PC-3 (cell line): ENCODE measurements at regions not wholly inside any gene's neighbourhood (a gene's known extent, or its start where the extent isn't known, plus 50 kb on each side); places are given as distances from the start of the nearest gene placed in this dataset.

ENCODE experiments used
- ATAC-seq: fragments of 200-7000 bp; cut with Tn5 transposase; 2 replicates; pipeline ENCODE4 v1.9.1; 2020; ENCODE audit warnings: mild to moderate bottlenecking, moderate library complexity
- BruUV-seq: library from RNA; stranded (reverse); fragments of 400-500 nt; replicated peaks from 2 replicates; lab custom pipeline; 2021; lab: Mats Ljungman, UMichigan
- CTCF ChIA-PET: fragments of 300-600 bp; sonication (Branson Sonifier 250); formaldehyde crosslinking; loops from one replicate; lab custom pipeline; 2022; ENCODE audit warnings: antibody characterized with exemption; lab: Charles Lee
- POLR2A ChIA-PET: fragments of 300-600 bp; sonication (Branson Sonifier 250); formaldehyde crosslinking; loops from one replicate; lab custom pipeline; 2022; ENCODE audit warnings: antibody characterized with exemption; ENCODE audit not compliant: unreplicated experiment; lab: Charles Lee
- DNase-seq: peaks from one replicate; pipeline ENCODE4 v3.0.0-alpha.2; 2015
- H2AFZ ChIP-seq: fragments of 300-600 bp; sonication (generic); 2 replicates; pipeline ENCODE4 v1.6.0; 2016; ENCODE audit warnings: antibody characterized with exemption, low read length
- H3F3A ChIP-seq: fragments of 300-600 bp; sonication (generic); one replicate; pipeline ENCODE4 v1.6.0; 2017; ENCODE audit warnings: antibody characterized with exemption, low read length, control low read depth, mild to moderate bottlenecking; ENCODE audit not compliant: unreplicated experiment
- H3K27ac ChIP-seq: fragments of 300-600 bp; sonication (generic); 2 replicates; pipeline ENCODE4 v1.5.1; 2016; ENCODE audit warnings: mild to moderate bottlenecking, low read length
- H3K27me3 ChIP-seq: fragments of 300-600 bp; sonication (generic); 2 replicates; pipeline ENCODE4 v1.6.1; 2016; ENCODE audit warnings: low read length, mixed read lengths
- H3K36me3 ChIP-seq: fragments of 300-600 bp; sonication (generic); 2 replicates; pipeline ENCODE4 v1.6.1; 2016; ENCODE audit warnings: low read depth, mixed run types, low read length, mixed read lengths
- H3K4me1 ChIP-seq: fragments of 300-600 bp; sonication (generic); 2 replicates; pipeline ENCODE4 v1.5.1; 2016; ENCODE audit warnings: low read length; ENCODE audit not compliant: insufficient read depth
- H3K4me2 ChIP-seq: fragments of 300-600 bp; sonication (generic); 2 replicates; pipeline ENCODE4 v1.6.0; 2016; ENCODE audit warnings: low read length
- H3K4me3 ChIP-seq: fragments of 300-600 bp; sonication (generic); 2 replicates; pipeline ENCODE4 v1.5.1; 2016; ENCODE audit warnings: mild to moderate bottlenecking, low read length, mixed read lengths
- H3K79me2 ChIP-seq: fragments of 300-600 bp; sonication (generic); 2 replicates; pipeline ENCODE4 v1.6.1; 2017; ENCODE audit warnings: low read length, mixed read lengths
- H3K9ac ChIP-seq: fragments of 300-600 bp; sonication (generic); 2 replicates; pipeline ENCODE4 v1.6.0; 2016; ENCODE audit warnings: mild to moderate bottlenecking, low read length
- H3K9me2 ChIP-seq: fragments of 300-600 bp; sonication (generic); replicated peaks from 2 replicates; pipeline ENCODE4 v1.6.1; 2016; ENCODE audit warnings: mixed run types, low read length, mixed read lengths
- H3K9me3 ChIP-seq: fragments of 300-600 bp; sonication (generic); 2 replicates; pipeline ENCODE4 v1.6.1; 2016; ENCODE audit warnings: low read length, mixed read lengths
- H4K20me1 ChIP-seq: fragments of 300-600 bp; sonication (generic); 2 replicates; pipeline ENCODE4 v1.6.1; 2016; ENCODE audit warnings: low read length, mixed read lengths
- EZH2 ChIP-seq: fragments of 300-600 bp; sonication (generic); IDR thresholded peaks from one replicate; pipeline ENCODE4 v1.6.1; 2017; ENCODE audit warnings: antibody characterized with exemption, mild to moderate bottlenecking, low read length; ENCODE audit not compliant: unreplicated experiment
- EZH2phosphoT487 ChIP-seq: fragments of 300-600 bp; sonication (generic); IDR thresholded peaks from 2 replicates; pipeline ENCODE4 v1.6.1; 2018; ENCODE audit warnings: mild to moderate bottlenecking, antibody characterized with exemption, low read length, borderline replicate concordance
- intact Hi-C: fragments of 100-400 bp; cut with micrococcal nuclease; formaldehyde crosslinking; loops from 2 replicates; pipeline ENCODE4 v1.9.0; 2023
- TF ChIP-seq, protein P1 (sequence below): fragments of 300-600 bp; sonication (generic); conservative IDR thresholded peaks from 2 replicates; pipeline ENCODE4 v1.5.1; 2017; ENCODE audit warnings: antibody characterized with exemption, low read depth, mild to moderate bottlenecking, low read length

DNA sequence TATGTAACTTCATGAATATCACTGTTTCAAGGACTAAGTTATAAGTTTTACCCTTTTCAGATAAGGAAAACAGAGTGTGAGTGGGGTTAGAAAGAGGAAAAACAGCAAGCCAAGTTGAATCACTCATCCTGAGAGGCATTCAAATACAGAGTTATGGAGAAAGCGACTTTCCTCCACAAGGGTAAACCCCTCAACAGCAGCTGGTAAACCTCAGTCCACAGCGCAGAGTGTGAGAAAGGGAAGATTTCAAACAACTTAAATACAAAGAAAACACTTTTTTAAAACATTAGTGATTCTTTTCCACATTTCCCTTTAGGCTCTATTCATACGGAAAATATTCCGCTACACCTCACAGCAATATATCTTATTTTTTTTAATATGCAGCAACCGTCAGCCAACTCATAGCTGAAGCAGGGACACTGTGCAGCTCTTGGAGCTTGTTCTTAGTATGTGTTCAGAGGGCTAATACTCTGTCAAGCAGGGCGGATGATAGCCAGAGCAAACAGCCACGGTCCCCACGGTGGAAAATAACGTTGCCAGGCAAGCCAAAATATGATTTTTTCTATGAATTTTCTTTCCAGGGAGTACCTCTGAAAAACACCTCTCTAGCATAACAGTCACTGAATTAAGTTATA is 488.9 kb upstream of the FAT1 start:
- ATAC-seq (no peak), DNase-seq (no peak)
- Histone ChIP-seq H2AFZ (no peak overlapping the region), H3K4me1 (peaks cover 18% of the 10 kb centered on the region), H3K27ac (no peak overlapping the region), H3K4me3 (no peak overlapping the region), H3K9me2 (no peaks in the 10 kb centered on the region), H3K9me3 (no peaks in the 10 kb centered on the region), H3K4me2 (no peak overlapping the region), H3K27me3 (no peaks in the 10 kb centered on the region), H3K9ac (no peak overlapping the region), H3F3A (peaks cover 3% of the 10 kb centered on the region), H3K36me3 (no peaks in the 10 kb centered on the region), H4K20me1 (no peaks in the 10 kb centered on the region), H3K79me2 (no peaks in the 10 kb centered on the region)
- intact Hi-C loops = loop anchor here (5.0 kb wide), 1 partner anchor 95 kb away; no protein-coding TSS in a partner anchor
- CTCF ChIA-PET = no interaction called here
- no TSS peak for BruUV-seq
- TF ChIP-seq, protein P1, sequence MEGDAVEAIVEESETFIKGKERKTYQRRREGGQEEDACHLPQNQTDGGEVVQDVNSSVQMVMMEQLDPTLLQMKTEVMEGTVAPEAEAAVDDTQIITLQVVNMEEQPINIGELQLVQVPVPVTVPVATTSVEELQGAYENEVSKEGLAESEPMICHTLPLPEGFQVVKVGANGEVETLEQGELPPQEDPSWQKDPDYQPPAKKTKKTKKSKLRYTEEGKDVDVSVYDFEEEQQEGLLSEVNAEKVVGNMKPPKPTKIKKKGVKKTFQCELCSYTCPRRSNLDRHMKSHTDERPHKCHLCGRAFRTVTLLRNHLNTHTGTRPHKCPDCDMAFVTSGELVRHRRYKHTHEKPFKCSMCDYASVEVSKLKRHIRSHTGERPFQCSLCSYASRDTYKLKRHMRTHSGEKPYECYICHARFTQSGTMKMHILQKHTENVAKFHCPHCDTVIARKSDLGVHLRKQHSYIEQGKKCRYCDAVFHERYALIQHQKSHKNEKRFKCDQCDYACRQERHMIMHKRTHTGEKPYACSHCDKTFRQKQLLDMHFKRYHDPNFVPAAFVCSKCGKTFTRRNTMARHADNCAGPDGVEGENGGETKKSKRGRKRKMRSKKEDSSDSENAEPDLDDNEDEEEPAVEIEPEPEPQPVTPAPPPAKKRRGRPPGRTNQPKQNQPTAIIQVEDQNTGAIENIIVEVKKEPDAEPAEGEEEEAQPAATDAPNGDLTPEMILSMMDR = no peak
- no peak for TF ChIP-seq EZH2
- no peak for TF ChIP-seq EZH2phosphoT487
- POLR2A ChIA-PET = no interaction called here

DNA sequence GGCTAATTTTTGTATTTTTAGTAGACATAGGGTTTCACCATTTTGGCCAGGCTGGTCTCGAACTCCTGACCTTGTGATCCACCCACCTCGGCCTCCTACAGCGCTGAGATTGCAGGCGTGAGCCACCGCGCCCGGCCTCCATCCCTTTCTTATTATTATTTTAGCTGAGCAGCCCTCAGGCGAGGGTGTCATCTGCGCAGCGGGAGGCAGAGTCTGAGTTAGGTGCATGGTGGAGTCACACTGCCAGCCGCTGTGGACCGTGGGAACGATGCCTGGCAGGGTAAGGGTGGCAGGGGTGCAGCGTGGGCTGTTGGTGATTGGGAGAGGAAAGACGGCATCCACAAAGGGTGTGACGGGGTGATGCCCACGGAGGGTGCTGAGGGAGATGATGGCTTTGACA is 491.8 kb upstream of the FAT1 start:
- no peaks in the 10 kb centered on the region for H3K27me3 ChIP-seq
- intact Hi-C loops = no loop called here
- no peak for DNase-seq
- POLR2A ChIA-PET = no interaction called here
- no peak overlapping the region for H3K4me2 ChIP-seq
- no peak overlapping the region for H2AFZ ChIP-seq
- H4K20me1 ChIP-seq = no peaks in the 10 kb centered on the region
- H3F3A ChIP-seq = no peaks in the 10 kb centered on the region
- H3K36me3 ChIP-seq = no peaks in the 10 kb centered on the region
- H3K9ac ChIP-seq = no peak overlapping the region
- no peaks in the 10 kb centered on the region for H3K9me3 ChIP-seq
- CTCF ChIA-PET = no interaction called here
- ATAC-seq = no peak
- H3K4me1 ChIP-seq = peaks cover 4% of the 10 kb centered on the region
- no peak overlapping the region for H3K27ac ChIP-seq
- no TSS peak for BruUV-seq
- TF ChIP-seq EZH2 (no peak), EZH2phosphoT487 (no peak)
- TF ChIP-seq, protein P1 = no peak
- no peak overlapping the region for H3K4me3 ChIP-seq
- no peaks in the 10 kb centered on the region for H3K9me2 ChIP-seq
- H3K79me2 ChIP-seq = no peaks in the 10 kb centered on the region

DNA sequence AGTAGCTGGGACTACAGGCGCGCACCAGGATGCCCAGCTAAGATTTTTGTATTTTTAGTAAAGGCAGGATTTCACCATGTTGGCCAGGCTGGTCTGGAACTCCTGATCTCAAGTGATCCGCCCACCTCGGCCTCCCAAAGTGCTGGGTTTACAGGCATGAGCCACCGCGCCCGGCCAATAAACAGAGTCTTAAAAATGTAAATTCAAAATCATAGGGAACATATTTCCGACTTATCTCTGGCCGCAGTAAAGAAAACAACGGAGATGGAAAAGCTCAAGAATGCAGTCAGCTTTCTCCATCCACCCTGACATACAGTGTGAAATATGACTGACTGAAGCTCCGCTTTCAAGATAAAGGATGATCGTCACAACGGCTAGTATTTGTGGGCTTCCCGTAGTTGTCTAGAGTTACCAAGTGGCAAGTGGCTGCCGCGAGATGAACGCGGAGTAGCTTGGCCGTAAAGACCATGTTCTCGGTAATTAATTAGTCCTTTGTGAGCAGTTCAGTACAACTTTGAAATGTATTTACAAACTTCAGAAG is 495.1 kb upstream of the FAT1 start:
- H3K27ac ChIP-seq = no peak overlapping the region
- CTCF ChIA-PET = no interaction called here
- H3K9me3 ChIP-seq = no peaks in the 10 kb centered on the region
- no TSS peak for BruUV-seq
- no peaks in the 10 kb centered on the region for H3K4me1 ChIP-seq
- H3K9me2 ChIP-seq = no peaks in the 10 kb centered on the region
- no peak for ATAC-seq
- TF ChIP-seq, protein P1 = no peak
- no peak for TF ChIP-seq EZH2phosphoT487
- no peak for TF ChIP-seq EZH2
- no peak for DNase-seq
- H3K4me2 ChIP-seq = no peak overlapping the region
- H3F3A ChIP-seq = no peaks in the 10 kb centered on the region
- no peaks in the 10 kb centered on the region for H4K20me1 ChIP-seq
- POLR2A ChIA-PET = no interaction called here
- no peaks in the 10 kb centered on the region for H3K27me3 ChIP-seq
- H3K4me3 ChIP-seq = no peak overlapping the region
- no peak overlapping the region for H2AFZ ChIP-seq
- intact Hi-C loops = no loop called here
- H3K9ac ChIP-seq = no peak overlapping the region
- H3K36me3 ChIP-seq = no peaks in the 10 kb centered on the region
- no peaks in the 10 kb centered on the region for H3K79me2 ChIP-seq
